OCI-LY1 (cell line): ENCODE measurements at regions not wholly inside any gene's neighbourhood (a gene's known extent, or its start where the extent isn't known, plus 50 kb on each side); places are given as distances from the start of the nearest gene placed in this dataset.

Experiments
- EZH2 ChIP-seq: fragments of 200-600 bp; sonication (generic), shearing (Covaris generic); IDR thresholded peaks from 2 replicates; pipeline ENCODE4 v1.8.0; 2017; ENCODE audit warnings: borderline replicate concordance, mixed run types, mild to moderate bottlenecking, antibody characterized with exemption, low read length, moderate library complexity, mixed read lengths
- TF ChIP-seq, protein P1 (sequence below): fragments of 200-600 bp; sonication (generic), shearing (Covaris generic); IDR thresholded peaks from 2 replicates; pipeline ENCODE4 v1.5.1; 2017; ENCODE audit warnings: mild to moderate bottlenecking, antibody characterized with exemption, low read length, moderate library complexity, mixed read lengths

DNA sequence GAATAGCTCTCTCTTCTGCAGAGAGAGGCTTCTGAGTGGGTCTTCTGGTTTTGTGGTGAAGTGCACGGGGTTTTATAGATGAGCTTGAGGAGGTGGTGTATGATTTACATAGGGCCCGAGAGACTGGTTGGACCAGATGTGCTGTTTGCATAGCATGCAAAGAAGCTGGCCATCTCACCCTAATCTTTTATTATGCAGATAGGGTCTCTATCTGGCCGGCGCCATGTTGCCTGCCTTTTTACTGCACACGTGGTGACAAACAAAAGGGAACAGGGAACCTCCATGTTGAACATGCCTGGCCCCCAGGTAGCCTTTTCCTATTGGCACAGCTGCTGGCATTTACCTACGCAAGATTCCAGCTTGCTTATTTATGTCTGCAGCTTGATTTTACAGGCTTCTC lies 473.3 kb upstream of the FAM47C start:
- no peak for TF ChIP-seq EZH2
- TF ChIP-seq, protein P1, sequence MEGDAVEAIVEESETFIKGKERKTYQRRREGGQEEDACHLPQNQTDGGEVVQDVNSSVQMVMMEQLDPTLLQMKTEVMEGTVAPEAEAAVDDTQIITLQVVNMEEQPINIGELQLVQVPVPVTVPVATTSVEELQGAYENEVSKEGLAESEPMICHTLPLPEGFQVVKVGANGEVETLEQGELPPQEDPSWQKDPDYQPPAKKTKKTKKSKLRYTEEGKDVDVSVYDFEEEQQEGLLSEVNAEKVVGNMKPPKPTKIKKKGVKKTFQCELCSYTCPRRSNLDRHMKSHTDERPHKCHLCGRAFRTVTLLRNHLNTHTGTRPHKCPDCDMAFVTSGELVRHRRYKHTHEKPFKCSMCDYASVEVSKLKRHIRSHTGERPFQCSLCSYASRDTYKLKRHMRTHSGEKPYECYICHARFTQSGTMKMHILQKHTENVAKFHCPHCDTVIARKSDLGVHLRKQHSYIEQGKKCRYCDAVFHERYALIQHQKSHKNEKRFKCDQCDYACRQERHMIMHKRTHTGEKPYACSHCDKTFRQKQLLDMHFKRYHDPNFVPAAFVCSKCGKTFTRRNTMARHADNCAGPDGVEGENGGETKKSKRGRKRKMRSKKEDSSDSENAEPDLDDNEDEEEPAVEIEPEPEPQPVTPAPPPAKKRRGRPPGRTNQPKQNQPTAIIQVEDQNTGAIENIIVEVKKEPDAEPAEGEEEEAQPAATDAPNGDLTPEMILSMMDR: no peak
